ENCODE measurements at regions not wholly inside any gene's neighbourhood (a gene's known extent, or its start where the extent isn't known, plus 50 kb on each side); places are given as distances from the start of the nearest gene placed in this dataset.
"Not testable (repeated sequence)": the region's sequence is repeated elsewhere in the genome, so short reads cannot be mapped to it uniquely, and the experiment has no call there.

DNA sequence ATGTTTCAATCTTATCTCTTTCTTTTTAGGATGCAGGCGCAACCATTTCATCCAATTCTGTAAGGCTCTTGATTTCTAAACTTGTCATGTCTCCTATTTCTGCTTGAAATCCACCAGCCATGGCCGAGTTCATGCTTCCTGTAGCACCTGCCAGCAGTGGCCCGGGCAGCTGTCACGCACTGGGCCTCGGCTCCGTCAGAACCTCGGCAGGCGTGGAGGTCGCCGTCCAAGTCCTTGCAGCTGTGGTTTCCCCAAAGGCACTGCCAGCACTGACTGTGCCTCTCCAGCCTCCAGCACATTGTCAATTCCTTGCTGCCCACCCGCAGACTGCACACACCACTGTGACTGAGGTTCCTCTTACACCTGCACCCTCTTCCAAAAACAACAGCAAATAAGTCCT is 188.7 kb upstream of the SALL3 start:
- DNase-seq: no peak

DNA sequence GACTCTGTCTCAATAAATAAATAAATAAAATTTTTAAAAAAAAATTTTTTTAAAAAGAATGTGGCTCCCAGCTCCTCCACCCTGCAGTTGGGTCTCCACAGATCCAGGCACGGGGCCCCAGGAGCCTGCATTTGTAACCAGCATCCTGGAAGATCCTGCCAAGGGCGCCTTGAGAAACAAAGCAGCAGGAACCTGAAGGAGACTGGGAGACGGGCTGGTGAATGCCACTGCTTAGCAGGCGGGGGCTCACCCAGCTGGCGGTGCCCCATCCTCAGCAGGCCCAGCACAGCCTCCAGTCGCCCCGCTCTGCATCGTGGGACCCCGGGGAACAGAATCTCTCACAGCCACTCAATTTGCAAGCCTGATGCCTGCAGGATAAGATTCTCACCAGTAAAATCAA is 187.5 kb upstream of the SALL3 start:
- DNase-seq: no peak

GRCh38 chr18:78792736-78793135 is 186.9 kb upstream of the SALL3 start:
- DNase-seq: no peak

DNA sequence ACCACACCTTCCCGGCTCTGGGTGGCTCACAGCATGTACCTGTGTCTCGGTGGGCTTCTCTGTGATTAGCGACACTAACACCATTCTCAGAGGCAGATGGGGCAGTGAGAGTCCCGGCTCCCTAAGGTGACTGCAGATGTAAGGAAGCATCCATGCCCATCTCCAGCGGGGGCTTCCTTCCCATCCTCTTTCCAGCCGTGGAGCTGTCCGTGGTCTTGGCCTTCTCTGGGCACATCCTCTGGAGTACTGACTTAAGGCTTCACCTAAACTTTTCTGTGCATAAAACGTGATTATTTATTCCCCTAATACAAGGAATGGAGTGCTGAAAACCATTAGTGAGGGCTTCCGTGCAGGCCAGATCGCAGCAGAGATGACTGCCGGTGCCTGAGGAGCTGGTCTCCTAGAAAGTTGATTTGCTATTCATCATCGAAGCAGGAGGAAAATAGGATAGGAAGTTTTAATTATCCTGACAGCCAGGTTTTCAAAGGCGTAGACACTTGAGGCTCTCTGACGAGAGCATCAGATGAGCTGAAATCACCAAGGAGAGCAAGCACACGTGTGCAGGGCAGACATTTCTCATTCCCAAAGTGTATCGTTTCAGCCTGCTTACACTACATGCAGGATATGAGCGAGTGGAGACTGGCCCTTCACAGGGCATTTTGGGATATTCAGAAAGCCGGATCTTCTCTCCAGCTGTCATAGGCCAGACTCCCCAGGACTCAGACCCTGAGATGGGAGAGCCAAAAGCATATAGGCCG is 186.1 kb upstream of the SALL3 start:
- DNase-seq: no peak

- DNase-seq: no peak
These were observed 185.6 kb upstream of the SALL3 start for GRCh38 chr18:78794071-78794430.

DNA sequence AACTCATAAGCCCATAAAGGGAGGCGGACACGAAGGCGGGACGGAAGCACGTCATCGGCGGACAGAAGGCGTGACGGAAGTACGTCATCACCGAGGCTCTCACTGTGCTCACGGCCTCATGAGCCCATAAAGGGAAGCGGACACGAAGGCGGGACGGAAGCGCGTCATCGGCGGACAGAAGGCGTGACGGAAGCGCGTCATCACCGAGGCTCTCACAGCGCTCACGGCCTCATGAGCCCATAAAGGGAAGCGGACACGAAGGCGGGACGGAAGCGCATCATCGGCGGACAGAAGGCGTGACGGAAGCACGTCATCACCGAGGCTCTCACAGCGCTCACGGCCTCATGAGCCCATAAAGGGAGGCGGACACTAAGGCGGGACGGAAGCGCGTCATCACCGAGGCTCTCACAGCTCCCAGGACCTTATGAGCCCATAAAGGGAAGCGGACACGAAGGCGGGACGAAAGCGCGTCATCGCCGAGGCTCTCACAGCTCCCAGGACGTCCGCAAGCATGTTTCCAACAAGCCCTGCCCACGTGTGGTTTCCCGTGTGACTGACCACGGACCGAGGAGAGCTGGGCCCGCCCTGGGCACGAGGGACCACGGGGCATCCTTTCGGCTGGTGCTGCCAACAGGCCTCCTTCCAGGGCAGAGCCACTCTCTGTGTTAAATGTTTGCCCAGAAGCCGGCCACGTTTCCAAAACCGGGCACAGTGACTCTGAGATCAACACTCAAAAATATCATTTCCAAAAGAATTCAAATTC is 182.7 kb upstream of the SALL3 start:
- no peak for DNase-seq

- no peak for DNase-seq
These were observed 182.1 kb upstream of the SALL3 start for GRCh38 chr18:78797499-78797898.

- DNase-seq: no peak
These were observed 181.0 kb upstream of the SALL3 start for GRCh38 chr18:78798402-78799175.

DNA sequence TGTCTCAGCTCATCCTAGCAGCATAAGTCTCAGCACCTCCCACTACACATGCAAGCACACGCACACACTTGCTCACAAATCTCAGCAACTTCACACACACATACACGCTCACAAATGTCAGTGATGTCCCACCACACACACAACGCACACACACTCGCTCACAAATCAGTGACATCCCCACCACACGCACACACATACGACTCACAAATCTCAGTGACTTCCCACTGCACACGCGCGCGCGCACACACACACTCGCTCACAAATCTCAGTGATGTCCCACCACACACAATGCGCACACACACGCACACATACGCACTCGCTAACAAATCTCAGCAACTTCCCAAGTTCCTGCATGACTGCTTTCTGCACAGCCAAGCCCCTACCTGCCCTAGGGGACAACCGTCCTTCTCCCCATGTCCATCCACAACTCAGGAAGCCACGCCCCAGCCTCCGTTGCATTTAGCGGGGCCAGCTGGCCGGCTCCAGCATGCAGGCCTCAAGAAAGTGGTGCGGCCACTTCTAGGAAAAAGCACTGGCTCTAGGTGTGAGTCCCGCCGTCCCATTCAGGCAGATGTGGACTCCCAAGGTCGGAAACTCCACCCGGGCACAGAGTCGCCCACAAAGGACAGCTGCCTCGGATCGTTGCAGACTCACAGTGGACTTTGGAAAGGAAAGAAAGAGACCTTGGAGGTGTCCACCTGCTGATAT is 180.1 kb upstream of the SALL3 start:
- DNase-seq: no peak

- not testable (repeated sequence) for DNase-seq
These were observed 179.3 kb upstream of the SALL3 start for GRCh38 chr18:78800102-78800851.

DNA sequence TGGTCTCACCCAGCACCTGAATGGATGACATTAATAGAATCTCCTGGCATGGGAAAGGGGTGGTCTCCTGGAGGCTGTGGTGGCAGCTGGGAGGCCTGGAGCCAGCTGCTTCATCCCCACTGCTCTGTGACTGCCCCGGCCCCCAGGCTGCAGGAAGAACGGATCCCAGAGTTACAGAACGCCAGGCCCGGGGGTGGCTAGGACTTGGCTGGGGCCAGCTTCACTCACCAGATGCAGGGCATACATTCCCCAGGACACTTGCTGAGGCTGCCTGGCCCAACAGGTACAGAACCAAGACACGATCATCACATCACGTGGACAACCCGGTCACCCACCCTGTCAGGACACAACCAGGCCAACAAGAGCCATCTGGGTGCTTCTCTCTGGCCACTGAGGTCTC is 178.6 kb upstream of the SALL3 start:
- no peak for DNase-seq

- no peak for DNase-seq
These were observed 176.5 kb upstream of the SALL3 start for GRCh38 chr18:78803104-78803503.

DNA sequence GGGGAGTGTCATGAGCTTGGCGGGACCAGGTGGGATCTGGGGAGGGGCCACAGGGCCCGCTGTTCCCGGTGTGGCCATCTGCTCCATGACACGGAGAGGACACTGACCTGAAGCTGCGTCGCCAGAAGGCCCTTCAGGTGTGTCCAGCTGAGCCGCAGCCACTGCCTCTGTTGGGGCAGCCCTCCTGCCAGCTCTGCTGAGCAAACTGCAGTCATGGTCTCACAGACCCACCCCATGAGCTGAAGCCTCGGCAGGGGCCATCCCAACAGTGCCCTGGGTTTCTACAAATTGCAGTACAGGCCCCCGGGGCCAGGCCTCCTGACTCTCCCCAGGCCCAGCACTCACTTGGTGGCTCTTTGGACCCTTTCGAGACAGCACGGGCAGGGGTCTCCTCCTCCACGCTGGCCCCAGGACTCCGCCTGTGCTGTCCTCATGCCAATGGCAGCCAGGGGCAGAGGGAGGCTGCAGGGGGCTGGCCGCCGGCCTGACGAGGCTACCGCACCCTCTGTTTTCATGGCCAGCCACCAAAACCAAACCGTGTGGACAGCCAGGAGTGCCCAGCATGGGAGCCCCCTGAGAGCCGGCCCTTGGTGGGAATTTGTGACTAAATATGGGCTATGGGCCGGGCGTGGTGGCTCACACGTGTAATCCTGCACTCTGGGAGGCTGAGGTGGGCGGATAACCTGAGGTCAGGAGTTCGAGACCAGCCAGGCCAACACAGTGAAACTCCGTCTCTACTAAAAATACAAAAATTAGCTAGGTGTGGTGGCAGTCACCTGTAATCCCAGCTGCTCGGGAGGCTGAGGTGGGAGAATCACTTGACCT is 175.2 kb upstream of the SALL3 start:
- DNase-seq: no peak

GRCh38 chr18:78805840-78806239 is 173.8 kb upstream of the SALL3 start:
- no peak for DNase-seq

DNA sequence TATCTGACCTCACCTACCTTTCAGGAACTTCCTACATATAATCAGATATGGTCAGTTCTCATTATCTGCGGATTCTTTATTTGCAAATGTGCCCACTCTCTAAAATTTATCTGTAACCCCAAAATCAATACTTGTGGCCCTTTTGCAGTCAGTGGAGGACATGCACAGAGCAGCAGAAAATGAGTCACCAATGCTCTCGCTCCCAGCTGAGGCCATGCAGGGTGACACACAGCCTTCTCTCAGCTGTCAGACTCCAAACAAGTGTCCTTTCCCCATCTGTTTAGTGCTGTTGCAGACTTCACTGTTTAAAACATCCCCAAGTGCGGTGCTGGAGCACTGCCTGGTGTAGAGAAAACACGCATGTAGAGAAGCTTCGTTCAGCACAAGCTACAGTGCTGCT is 171.9 kb upstream of the SALL3 start:
- no peak for DNase-seq

GRCh38 chr18:78809845-78810244 is 169.8 kb upstream of the SALL3 start:
- no peak for DNase-seq

DNA sequence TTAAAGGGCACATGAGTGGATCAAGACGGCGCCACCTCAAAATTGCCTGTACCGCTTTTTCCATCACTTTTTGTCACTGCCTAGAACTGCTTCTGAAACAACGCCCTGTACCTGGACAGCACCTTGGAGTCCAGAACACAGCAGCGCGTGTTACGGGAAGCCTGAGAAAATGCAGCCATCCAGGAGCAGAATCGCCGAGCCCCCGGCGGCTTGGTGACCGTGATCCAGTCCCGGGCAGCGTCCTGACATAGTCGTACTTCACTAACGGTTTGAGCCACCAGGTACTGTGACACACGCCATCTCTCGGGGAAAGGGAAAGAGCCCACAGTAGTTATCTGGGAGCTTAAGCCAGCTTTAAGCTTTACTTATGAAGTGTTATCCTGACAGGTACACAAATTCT is 168.9 kb upstream of the SALL3 start:
- no peak for DNase-seq

GRCh38 chr18:78812067-78812466 is 167.6 kb upstream of the SALL3 start:
- no peak for DNase-seq

DNA sequence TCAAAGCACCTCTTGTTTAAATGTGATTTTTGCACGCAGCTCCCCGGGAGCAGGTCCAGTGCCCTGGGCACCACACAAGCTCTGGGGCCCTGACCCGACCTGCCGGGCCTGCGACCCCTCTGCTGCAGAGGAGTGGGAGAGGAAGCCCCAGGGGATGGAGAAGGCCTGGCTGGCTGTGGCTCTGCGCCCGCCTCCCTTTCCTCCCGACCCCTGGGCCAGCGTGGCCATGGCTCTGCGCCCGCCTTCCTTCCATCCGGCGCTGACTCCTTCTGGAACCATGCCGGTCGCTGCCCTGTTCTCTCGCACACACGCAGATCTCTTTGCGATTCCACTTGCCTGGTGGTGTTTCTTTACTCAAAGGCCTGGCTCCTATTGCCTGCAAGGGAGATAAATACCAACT is 166.5 kb upstream of the SALL3 start:
- no peak for DNase-seq

GRCh38 chr18:78813936-78814710 is 165.5 kb upstream of the SALL3 start:
- DNase-seq: no peak

DNA sequence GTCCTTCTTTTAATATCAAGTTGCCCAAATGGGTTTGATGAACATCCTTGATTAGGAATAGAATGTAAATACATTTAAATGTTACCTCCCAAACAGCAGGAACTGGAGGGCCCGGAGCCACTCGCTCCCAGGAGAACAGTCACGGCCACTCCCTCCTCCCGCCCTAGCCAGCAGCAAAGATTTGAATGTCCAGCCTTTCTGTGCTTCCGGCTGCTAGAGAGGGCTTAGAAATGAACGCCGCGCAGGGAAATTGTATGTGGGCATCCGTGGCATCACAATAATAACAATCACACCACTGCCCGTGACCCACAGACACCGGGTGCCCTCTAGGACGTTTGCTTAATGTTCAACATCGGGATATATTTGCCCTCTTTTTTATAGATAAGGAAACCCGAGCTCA is 164.9 kb upstream of the SALL3 start:
- DNase-seq: no peak
